GM04504 (cell line): ENCODE measurements at regions not wholly inside any gene's neighbourhood (a gene's known extent, or its start where the extent isn't known, plus 50 kb on each side); places are given as distances from the start of the nearest gene placed in this dataset.
"Not testable (repeated sequence)": the region's sequence is repeated elsewhere in the genome, so short reads cannot be mapped to it uniquely, and the experiment has no call there.

Experiments used
- DNase-seq: peaks from one replicate; pipeline ENCODE4 v3.0.0-alpha.2; 2012; ENCODE audit warnings: low read depth

DNA sequence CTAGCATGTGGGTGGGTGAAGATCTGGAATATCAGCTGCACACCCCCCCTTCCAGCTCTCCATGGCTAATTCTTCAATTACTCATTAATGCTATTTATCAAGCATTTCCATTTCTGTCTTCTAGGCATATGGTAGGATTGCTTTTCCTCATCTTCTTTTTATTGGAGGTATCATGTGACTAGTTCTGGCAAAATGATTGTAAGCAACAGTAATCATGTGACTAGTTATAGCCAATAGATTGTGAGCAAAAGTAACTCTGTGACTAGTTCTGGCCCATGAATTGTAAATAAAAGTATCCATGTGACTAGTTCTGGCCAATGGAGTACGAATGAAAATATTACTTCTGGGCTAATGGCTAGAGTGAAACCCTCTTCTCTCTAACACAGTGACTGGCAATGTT is 107.0 kb upstream of the TMEM132E start:
- no peak for DNase-seq

DNA sequence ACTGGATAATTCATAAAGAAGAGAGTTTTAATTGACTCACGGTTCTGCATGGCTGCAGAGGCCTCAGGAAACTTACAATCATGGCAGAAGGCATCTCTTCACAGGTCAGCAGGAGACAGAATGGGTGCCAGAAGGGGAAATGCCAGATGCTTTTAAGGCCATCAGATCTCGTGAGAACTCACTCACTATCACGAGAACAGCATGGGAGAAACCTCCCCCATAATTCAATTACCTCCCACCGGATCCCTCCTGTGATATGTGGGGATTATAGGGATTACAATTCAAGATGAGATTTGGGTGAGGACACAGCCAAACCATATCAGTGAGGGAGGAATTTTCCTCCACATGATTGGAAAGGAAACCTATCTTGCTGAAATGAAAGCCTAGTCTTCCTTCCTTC is 108.1 kb upstream of the TMEM132E start:
- not testable (repeated sequence) for DNase-seq

DNA sequence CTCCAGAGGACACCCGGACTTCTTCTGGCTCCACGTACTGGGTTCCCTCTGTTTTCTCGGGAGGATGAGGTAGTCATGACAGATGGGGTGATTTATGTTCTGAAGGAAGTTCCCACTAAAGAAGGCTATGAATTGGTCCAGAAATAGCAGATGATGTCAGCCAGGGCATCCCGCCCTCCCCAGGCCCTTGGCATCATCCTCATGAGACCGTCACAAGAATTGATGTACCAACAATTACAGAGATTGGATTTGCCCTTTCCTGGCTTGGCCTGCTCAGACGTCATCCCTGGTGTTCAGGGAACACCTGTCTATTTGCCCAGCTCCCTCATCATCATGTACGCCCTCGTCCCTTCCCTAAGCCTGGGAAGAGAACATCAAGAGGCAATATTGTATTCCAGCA is 102.8 kb upstream of the CCL1 start:
- no peak for DNase-seq

DNA sequence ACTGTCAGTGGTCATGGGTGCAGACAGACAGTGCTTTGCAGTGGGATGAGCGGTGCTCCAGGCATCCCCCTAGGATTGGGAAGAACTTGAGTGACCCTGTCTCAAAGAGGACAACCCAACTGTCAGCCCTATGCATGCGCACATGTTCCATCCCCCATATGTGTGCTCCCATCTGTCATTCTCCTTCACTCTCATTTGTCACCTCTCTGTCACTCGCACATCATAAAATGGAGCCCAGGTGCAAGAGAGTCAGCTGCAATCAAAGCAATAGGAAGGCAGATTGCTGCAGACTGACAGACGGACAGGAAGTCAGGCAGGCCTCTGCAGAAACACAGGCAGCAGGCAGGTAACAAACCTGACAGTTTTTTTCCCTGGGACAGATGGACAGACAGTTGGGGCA is 101.8 kb upstream of the CCL1 start:
- no peak for DNase-seq

DNA sequence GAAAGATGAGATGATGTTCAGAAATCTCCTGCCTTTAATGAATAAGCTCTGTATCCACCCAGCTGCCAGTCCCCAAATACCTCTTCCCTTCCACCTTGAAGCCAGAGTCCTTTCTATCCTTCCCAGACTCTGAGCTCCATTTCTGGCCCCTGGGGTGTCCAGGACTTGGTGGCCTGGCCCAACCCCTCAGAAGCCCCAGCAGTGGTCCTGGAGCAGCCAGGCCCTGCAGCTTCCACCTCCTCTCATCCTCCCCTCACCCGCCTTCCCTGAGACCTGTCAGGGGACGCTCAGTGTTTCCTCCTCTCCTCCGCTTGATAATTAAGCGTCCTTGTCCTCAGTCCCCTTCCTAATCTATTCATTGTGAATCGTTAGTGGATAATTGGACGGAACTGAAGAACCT is 95.2 kb upstream of the CCL1 start:
- no peak for DNase-seq

DNA sequence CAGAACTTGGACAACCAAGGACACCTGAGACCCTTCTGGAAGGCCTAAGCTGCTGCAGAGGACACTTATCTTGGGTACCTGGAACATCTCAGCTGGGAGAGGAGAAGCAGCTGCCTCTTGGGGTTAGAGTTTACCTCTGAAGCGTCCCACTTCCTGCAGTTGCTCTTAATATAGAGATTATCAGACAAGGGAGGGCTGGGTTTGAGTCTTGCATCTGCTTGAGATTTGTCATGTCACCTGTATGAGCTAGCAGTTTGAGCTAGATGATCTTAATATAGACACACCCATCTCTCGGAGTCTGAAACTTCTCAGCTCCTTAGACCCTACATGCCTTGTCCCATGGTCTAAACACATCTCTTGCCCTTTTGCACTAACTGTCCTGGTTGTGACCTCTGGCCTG is 93.1 kb upstream of the CCL1 start:
- DNase-seq: no peak

DNA sequence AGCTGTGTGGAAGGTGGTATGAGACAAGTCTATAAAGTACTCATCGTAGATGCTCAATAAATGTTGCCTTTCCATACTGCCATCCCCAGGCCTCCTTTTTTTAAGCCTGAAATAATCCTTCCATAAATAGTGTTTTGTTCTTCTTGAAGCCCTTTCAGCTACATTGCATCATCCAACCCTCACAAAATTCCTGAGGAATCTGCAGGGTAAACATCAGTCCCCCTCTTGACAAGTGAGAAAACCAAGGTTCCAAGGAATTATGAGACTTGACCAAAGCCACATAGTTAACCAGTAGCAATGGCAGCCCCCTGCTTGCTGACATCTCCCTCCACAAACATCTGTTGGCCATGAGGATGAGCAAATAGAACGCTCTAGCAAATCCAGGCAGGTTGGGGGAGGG is 89.7 kb upstream of the CCL1 start:
- DNase-seq: no peak

DNA sequence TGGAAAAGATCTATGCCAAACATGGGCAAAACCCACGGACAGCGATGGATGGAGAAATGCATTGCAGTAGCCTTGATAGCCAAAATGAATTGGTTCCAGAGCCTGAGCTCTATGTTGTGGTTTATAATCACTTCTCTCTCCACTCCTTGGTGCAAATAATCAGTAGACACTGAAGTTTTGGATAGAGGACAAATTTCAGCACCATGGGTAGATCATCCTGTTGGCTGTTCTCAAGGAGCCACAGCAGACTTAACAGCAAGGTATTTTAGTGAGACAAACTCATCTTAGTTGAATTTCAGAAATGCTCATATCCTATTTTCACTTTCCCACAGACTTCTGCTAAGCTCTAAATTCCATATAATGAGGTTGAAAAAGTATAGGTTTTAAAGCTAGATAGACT is 88.3 kb upstream of the CCL1 start:
- no peak for DNase-seq

DNA sequence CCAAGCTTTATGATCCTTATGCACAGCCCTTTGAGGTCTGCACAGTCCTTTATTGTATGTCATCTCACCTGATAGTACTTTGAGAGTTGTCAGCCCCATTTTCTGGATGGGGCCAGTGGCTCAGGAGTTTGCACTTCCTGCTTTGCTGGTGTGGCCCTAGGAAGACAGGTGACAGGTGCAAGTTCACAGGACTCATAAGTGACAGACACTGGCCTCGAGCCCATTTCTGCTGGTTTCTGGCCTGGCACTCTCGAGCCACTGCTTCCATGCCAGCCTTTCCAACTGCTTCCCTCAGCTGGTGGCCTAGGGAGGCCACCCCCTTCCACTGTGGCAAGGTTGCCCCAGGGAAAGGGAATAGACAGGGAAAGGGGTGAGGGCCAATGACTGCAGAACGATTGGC is 84.4 kb upstream of the CCL1 start:
- no peak for DNase-seq

DNA sequence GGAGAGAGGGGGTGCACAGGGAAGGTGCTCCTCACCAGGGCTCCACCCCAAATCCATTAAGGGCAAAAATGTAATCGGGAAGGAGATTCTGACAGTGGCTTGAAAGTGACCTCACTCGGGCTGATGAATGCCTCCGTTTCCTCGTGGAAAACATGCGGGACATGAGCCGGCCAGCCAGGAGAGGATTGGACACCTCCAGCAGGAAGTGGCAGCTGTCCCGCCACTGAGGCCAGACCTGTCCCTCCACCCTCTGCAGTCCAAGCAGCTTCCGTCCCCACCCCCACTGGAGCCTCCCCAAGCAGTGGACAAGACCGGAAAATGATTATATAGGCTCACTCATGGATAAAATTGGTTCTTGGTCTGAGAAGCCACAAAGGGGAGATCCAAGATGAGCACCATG is 82.1 kb upstream of the CCL1 start:
- no peak for DNase-seq

DNA sequence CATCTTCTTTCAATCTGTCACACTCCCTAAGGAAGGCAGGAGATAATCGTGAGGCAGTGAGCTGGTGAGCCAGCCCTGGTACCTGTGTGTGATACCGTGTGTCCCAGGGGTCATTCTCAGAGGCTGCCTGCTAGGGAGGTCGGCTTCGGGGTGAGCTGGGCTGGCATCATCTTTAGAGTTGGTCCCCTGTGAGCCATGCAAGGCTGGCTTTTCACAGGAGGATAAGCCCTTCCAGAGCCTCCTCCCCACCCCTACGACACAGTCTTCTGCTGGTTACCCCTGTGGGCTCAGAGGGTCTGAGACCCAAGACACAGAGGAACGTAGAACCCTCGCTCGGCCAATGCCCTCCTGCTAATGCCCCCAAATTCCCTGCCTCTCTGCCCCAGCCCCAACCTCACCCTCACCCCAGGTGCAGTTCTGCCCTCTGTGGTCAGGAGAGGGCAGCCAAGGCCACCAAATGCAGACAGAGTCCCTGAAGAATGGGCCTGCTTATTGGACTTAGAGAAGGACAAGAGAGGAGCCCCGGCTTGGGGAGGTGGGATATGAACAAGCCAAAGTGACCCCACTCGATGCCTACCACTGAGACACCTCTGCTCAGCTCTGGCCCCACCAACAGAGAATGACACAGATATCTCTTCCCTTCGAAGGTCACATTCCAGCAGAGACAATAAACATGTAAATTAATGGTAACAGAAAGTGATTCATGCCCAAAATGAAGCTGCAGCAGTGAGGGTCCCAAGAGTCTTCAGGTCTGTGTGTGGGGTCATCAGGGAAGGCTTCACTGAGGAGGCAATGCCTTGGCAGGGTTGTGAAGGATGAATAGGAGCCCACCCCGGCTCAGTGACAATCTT is 80.8 kb upstream of the CCL1 start:
- DNase-seq: no peak

DNA sequence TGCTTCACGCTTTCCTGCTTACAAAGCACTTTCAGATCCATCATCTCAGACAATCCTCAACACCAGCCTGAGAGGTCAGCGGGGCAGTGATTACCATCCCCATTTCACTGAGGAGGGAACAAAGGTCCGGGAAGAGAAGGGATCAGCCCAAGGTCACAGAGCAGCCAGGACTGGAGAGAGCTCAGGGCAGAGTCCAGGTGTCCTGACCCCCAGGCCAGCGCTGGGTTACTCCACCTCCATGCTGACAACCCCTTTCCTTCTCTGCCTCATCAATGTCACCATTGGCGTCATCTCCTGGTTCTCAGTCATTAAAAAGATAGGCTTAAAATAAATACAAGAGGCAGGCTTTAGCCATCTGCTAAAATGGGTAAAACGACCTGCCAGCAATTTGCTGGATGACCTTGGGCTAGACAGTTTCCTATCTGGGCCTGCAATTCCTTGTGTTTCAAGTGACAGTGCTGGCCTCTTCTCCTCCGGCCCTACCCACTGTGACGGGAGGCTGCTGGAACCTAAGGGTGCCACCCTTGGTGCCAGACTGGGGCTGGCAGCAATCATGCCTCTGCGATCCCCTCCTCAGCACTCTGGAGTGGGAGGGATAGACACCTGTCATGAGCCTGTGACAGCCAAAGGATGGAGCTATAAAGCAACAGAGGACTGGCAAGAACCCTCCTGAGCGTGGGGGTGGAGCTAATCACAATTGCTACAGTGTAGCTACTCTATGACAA is 79.5 kb upstream of the CCL1 start:
- DNase-seq: no peak

DNA sequence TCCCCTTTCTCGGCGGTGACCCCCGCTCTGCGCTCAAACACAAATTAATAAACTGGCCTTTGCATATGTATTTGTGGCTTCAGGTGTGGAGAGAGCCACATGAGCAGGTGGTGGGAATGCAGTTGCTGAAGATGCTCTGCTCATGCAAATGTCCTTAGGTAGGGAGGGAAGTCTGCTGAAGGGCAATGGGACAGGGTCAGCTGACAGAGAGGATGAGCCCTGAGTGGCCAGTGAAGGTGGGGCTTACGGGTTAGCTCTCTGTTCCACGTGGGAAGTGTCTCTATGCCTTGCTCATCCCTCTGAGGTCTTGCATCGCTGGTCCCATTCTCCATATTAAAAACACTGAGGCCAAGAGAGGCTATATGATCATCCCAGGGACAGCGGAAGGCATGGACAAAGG is 74.2 kb upstream of the CCL1 start:
- no peak for DNase-seq

DNA sequence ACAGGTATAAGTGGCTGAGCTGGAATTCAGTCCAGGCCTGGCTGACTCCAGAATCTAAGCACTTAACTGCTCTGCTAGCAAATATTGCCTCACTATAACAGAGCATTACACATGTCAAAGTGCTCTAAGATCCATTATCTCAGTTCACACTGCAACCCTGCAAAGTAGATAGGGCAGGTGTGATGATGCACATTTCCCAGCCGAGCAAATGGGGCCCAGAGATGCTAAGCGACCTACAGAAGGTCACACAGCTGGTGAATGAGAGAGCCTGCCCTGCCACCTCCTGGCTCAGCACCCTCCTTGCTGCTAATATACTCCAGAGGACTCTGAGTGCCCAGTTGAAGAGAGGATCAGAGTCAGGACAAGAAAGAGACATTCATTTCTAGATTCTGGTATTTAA is 73.6 kb upstream of the CCL1 start:
- no peak for DNase-seq

DNA sequence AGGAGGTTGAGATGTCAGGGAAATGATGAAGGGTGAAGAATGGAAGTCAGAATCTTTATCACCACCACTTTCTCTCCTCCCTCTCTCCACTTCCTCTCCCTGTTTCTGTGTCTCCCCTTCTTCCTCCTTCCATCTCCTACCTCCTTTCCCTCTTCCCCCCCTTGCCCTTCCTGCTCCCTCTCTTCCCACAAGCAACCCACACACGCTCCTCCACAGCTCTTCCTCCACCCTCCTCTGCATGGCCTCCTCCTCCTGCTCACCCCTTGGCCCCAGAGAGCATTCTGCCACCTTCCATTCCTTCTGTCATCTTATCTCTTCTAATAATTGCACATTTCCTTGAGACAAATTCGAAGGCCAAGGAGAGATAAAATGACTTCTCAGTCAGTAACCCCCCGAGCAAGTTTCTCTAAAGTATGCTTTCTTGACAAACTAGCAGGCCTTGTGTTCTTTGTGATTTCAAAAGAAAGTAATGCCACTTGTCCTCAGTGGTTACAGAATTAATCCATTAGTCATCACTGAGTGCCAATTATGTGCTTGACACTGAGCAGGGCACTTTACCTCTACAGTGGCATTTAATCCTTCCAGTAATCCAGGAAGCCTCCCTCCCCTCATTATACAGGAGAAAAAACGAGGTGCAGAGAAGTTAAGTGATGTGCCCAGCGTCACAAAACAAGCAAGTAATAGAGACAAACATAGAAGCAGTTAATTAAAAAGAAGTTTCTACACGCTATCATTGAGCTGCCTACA is 72.3 kb upstream of the CCL1 start:
- DNase-seq: no peak

DNA sequence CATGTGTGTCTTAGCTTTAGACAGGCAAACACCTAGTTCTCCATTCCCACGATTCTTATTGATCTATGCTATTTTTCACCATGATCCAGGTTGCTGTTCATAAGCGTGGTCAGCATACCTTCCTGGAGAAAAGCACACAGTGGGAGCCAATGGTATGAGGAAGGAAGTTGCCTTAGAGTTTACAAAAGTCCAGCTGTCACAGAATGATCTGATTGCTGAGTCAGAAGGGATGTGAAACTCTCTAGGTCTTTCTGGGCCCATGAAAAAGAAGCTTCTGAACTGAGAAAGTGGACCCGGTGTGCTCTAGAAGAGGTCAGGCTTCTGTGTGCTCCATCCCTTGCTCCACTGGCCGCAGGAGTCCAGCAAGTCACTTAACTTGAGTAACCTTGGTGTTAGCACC is 71.0 kb upstream of the CCL1 start:
- DNase-seq: no peak

DNA sequence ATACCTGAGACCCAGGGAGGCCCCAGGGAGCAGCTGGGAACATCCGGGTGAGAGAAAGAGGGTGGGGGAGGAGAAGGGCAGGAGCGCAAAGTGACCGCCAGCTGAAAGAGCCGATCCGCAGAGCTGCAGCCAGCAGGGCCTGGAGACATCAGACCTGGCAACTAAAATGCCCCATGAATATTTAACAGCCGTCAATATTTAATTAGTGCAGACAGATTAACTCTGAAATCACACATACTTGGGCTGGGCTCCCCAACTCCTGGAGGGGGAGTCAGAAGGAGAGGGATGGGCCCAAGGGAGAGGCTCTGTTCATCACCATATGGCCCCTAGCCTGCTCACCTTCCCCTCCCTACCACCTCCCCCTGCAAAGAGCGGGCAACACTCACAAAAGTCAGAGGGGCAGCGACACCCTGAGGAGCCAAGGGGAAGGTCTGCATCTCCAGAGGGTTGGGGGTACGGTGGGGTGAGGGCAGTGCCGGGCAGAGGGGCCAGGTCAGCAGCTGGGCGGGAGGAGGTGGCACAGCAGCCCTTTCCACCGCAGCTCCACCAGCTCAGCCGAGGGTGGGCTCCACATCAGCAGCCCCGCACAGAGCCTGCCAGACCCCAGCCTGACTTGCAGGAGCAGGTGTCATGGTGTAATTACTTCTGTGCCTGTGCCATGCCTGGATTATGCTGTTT is 61.9 kb upstream of the CCL1 start:
- DNase-seq: no peak

DNA sequence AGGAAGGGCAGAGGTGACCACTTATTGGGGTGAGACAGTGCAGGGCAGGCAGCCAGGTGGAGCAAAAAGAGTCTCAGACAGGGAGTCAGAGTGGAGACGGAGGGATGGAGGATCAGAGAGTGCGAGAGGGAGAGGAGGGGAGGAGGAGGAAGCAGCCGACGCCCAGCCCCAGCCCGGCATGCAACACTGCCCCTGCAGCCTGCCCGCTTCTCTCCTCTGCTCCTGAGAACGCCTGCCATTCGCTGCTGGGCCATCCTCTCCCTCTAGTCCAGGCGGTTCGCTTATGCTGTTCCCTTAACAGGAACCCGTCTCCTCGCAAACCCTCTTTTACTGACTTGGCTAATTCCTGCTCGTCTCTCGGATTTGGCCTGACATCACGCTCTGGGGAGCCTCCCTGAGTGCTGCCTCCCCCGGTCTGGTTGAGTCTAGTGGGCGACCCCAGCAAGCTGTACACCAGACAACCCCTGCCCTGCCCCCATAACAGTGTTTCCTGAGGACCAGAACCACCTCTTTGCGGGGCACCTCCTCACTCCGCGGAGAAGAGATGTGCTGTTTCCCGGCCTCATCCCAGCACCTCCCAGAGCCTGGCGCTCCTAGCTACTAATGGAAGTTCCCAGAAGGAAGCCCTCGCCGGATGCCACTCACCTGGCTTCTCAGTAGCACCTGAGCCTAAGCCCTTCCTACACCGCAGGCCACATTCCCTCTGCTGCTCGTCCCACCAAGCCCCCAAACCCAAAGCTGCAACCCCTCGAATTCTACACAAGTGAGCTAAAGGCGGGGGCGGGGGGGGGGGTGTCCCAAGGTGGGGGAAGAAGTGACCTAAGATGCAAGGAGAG is 61.2 kb upstream of the CCL1 start:
- DNase-seq: no peak

DNA sequence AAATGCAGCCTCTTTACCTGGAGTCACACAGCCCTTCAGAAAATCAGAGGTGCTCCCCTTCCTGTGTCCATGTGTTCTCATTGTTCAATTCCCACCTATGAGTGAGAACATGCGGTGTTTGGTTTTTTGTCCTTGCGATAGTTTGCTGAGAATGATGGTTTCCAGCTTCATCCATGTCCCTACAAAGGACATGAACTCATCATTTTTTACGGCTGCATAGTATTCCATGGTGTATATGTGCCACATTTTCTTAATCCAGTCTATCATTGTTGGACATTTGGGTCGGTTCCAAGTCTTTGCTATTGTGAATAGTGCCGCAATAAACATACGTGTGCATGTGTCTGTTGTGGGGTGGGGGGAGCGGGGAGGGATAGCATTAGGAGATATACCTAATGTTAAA is 60.3 kb upstream of the CCL1 start:
- not testable (repeated sequence) for DNase-seq

DNA sequence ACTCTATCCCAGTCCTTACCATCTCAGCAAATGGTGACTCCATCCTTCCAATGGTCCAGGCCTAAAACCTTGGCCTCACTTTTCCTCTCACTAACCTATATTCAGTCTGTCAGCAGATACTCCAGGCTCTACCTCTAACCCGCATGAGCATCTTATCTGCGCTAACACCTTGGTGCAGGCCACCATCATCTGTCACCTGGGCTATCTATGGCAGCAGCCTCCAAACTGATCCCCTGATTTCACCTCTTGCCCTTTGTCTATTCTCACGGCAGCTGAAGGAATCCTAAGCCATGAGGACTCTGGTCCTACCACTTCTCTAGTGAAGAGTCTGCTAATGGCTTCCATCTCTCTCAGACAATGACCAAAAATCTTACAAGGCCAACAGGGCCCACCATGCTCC is 57.9 kb upstream of the CCL1 start:
- no peak for DNase-seq

DNA sequence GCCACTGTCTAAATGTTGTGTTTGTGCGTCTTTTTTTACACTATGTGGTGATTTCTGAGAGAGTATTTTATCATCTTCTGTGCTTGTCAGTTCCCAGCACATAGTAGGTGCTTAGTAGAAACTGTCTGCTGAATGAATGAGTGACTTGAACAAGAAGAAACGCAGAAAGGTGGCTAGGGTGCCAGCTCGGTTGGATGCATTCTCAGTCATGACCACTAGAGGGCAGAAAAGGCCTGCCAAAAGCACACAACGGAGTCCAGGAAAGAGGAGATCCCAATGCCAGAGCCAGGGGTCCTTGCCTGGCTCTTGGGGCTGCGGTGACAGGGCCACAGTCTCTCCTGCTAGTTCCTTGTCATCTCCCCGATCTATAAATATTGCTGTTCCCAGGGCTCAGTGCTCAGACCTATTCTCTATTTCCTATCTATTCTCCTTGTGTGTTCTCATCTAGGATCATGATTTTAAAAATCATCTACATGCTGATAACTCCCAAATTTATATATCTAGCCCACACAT is 57.3 kb upstream of the CCL1 start:
- peak; percentile 26 for DNase-seq
